Hindlimb muscle (tissue), 1 donor: ENCODE measurements at regions not wholly inside any gene's neighbourhood (a gene's known extent, or its start where the extent isn't known, plus 50 kb on each side); places are given as distances from the start of the nearest gene placed in this dataset.
A peak's percentile ranks its signal among the peaks of the same experiment; 100 is the strongest.

ENCODE experiments used
- DNase-seq: peaks from one replicate; pipeline ENCODE4 v3.0.0-alpha.2; 2013

DNA sequence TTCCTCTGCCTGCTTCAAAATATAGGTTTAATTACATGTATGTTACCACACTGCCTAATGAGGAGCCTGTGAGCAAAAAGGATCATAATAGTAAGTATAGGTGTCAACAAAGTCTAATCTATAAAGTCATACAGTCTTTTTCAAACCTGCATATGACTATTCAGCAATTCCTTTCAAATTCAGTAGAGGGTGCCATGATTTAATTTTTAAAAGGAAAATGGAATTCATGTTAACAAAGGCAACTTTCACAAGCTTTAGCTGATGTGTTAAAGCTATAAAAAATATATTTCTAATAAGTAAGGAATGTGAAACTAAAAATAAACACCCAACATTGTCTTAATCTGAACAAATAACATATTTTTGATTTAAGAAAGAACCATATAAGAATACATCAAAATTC lies 52.1 kb downstream of the MPP7 start:
- no peak for DNase-seq

- no peak for DNase-seq
These were observed 52.5 kb downstream of the MPP7 start for GRCh38 chr10:28250358-28250757.

- DNase-seq = no peak
These were observed 53.4 kb downstream of the MPP7 start for GRCh38 chr10:28249512-28249911.

DNA sequence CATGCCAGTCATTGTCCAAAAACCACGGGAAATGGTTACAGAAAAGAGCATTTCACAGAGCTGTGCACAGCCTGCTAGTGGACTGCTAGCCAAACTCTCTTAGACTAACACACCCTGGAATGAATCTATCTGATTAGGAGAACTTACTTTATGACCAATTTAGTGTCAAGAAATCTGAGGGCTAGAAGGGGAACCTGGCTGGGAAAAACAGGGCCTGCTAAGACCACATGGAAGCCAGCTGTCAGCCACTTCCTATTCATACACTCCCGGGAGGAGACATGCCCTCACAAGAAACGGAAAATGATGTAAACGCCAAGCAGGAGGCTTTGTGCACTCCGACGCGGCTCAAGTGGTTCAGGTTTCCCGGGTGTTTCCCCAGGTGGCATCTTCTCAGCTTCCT lies 54.8 kb downstream of the MPP7 start:
- peak; percentile 32 for DNase-seq

GRCh38 chr10:28246023-28246422 lies 56.8 kb downstream of the MPP7 start:
- no peak for DNase-seq

- DNase-seq = no peak
These were observed 58.9 kb downstream of the MPP7 start for GRCh38 chr10:28243923-28244322.

GRCh38 chr10:28242555-28243204 lies 60.2 kb downstream of the MPP7 start:
- no peak for DNase-seq

DNA sequence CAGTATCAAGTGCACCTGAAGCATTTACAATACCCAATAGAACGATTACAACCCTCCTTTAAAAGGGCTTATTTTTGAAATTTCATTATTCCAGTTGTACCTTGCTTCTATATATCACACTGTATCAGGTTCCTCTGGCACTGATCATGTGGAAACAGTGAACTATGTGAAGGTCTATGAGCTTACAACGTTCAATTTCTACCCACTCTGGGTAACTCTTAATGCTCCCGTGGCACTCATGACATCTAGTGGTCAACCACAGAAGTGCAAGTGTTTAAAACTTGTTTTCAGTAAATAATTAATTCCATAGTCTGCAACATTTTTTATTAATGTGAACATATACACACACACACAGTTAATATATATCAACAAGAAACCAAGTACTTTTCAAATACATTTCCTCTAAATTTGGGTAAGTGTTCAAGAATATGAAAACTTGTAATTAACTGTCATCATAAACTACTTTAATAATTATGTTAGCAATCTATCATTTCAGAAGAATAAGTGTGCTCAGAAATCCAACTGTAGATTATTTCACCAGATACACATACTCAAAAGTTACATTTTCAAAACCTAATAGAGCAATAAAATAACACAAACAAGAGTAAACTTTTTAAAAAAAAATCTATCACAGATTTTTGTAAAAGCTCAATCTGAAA lies 61.0 kb downstream of the MPP7 start:
- DNase-seq = peak; percentile 73

- no peak for DNase-seq
These were observed 62.5 kb downstream of the MPP7 start for GRCh38 chr10:28240400-28240799.

- no peak for DNase-seq
These were observed 66.3 kb downstream of the MPP7 start for GRCh38 chr10:28236591-28236990.

GRCh38 chr10:28220811-28221210 lies 82.1 kb downstream of the MPP7 start:
- no peak for DNase-seq

DNA sequence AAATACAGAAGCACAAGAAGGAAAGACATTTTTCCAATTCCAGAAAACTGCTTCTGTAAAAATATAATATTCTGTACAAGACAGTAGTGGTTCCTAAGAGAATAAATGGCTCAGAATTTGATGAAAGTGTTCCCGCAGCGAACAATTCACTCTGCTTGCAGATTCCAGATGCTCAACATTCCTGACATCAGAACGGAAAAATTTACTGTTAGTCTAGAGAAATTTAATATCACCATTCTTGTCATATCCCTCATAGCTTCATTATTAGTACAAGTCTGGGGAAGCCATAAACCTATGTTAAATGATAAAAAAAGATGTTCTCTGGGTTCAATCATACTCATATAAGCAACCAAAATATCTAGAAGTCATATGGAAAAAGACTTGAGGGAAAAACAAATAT lies 83.6 kb downstream of the MPP7 start:
- peak; percentile 38 for DNase-seq

- no peak for DNase-seq
These were observed 85.0 kb downstream of the MPP7 start for GRCh38 chr10:28217848-28218247.

DNA sequence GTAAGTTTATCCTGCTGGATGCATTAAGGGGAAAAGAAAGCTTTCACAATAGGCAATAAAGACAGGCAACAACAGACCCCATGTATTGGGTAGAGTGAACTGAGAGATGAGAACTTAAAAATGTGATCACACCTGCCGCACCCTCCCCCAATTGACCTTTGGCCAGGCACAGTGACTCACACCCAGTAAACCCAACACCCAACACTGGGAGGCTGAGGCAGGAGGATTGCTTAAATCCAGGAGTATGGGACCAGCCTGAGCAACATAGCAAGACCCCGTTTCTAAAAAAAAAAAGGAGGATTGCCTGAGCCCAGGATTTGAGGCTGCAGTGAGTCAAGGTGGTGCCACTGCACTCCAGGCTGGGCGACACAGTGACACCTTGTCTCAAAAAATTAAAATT lies 86.9 kb downstream of the MPP7 start:
- DNase-seq = no peak

DNA sequence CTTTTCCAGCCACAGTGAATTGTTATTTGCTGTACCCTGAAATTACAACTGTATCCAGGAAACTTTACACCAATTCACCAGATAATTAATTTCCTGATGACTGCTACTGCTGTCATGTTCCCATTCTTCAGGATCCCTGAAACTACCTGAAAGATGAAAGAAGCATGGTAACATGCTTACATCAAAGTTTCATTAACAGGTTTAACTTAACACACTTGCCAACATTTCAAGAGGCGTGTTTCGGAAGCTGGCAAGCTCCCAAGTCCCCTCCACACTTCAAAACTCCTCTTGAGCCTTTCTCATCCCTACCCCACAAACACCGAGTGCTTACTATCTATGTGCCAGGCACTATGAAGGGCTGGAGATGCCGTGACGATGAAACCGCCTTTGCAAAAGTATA lies 88.6 kb downstream of the MPP7 start:
- DNase-seq = no peak

DNA sequence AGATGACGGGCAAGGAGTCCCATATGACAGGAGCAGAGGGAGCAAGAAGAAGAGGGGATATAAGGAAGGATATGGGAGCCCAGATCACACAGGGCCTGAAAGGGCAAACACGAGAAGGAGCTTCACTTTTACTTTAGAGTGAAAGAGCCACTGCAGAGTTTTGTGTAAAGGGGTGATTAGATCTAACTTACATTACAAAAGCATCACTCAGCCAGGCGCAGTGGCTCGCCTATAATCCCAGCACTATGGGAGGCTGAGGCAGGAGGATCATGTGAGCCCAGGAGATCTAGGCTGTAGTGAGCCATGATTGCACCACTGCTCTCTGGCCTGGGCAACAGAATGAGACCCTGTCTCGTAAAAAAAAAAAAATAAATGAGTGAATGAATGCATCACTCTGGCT lies 91.1 kb downstream of the MPP7 start:
- DNase-seq = no peak

- no peak for DNase-seq
These were observed 95.1 kb downstream of the MPP7 start for GRCh38 chr10:28207799-28208198.

DNA sequence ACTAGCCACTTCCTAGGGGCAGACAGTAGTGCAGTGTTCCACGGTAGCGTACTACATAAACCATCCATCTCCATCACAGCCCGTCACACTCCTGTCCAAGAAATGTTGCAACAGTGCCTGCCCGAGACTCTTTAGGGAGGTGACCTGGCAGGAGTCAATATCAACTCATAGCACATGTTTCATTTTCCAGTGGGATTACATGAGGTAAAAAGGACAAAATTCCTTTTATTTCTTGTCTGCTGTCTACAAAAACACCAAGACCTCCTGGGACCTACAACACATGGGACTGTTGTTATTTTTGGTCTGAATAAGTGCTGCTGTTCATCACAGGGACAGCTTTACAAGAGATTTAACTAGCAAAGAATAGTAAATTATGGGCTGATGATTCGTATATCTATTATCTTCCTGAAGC lies 99.9 kb downstream of the MPP7 start:
- no peak for DNase-seq

DNA sequence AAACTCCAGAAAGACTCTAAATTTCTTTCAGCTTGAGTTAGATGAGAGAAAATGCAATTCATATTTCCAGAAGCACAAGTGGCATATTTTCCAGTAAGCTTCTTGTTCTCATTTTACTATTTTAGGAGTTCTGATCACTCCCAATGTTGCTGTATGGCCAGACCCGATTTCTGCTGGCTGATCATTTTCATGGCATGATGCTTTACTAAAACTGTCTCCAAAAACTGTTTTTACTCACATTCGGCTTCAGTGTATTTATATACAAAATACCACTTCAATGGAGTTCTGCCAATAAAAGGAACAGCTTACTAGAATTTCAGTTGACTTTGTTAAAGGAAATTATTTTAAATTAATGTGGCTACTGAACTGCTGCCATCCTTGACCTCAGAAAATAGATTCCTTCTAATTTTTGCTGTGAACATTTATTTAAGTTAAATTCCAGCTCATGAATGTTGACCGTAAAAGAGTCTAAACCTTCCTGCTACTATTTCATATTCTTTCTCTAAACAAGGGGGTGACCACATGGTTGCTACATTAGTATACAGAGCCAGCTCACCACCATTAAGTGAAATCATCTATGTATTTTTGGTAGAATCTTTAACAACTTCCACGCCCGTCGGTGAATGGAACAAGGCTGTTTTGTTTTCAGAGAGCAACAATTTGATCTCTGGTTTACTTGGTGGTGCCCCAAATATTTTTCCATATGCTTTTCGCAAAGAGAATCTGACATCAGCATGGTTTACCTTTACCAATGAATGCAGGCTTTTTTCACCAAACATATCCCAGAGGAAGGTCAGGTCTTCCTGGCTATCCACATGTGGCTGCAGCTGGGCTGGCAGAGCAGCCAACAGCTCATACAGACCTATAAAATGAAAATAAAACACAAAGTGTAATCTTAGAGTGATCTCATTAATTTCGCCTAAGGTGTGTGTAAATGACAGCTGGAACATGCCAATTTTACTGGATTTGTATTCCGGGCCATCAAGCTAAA lies 101.2 kb downstream of the MPP7 start:
- peak; percentile 53 for DNase-seq

DNA sequence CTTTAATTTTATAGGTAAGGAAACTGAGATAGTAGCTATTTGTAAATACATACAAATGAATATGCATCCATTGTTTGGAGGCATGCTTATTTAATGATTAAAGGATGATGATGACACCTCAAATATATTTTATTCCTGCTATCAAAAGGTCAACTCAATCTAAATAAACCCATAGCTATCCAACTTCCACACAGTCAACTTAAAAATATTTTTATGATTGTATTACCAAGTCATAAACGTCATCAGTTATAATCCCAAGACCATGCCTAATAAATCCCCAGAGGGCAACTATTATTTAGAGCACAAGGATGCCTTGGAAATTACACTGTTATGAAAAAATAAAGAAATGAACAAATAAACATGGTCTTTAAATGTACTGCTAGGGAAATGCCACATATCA lies 102.1 kb downstream of the MPP7 start:
- DNase-seq = no peak

- DNase-seq = no peak
These were observed 102.9 kb downstream of the MPP7 start for GRCh38 chr10:28199941-28200340.

GRCh38 chr10:28190196-28190595 lies 112.7 kb downstream of the MPP7 start:
- no peak for DNase-seq

DNA sequence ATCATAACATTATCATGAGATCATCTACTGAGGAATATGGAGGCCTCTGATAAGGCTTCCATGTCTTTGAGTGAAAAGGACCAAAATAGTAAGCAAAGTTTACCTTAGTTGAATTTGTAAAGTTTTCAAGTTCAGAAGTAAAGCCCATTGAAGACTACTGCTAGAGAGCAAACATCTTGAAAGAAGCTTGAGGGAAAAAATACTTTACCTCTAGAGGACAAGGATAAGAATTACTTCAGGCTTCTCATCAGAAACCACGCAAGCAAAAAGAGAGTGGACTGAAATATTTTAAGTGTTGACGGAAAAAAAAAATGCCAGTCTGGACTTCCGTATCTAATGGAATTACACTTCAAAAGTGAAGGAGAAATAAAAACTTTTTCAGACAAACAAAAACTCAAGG lies 114.3 kb downstream of the MPP7 start:
- DNase-seq = no peak
